ENCODE measurements at regions not wholly inside any gene's neighbourhood (a gene's known extent, or its start where the extent isn't known, plus 50 kb on each side); places are given as distances from the start of the nearest gene placed in this dataset.
A peak's percentile ranks its signal among the peaks of the same experiment; 100 is the strongest.

DNA sequence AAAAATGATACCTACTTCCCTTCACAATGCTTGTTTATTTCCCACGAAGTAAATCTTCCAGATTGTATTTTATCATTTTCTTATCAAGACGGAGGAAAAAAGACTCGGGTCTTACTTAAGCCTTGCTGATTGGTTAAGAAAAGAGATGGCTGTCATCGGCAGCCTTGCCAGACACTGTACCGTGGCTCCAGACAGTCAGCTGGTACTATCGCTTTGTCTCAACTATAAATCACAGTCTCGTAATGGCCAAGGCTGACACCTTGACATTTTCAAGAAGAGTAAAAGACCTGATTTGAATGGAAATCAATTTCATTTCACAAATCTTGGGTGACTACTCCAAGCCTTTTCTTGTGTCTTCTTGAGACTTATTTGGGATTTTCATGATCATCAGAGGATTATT is 868.0 kb downstream of the USP25 start:
- no peak for DNase-seq

DNA sequence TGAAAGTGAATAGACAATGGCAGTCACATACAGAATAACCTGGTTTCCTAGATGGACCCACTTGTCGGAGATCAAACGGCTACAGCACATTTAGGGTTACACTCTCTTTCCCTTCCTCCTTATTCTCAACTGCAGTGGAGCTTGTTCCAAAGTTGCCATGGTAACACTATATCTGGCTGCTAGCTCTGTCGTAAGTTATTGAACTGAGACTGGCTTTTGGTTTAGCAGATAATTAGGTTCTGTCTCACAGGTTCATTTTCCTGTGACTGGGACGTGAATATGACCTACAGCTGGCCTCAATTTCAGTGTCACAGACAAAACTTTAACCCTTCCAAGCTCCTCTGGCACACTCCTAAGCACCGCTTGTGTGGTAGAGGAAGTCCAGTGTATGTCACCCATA is 875.8 kb downstream of the USP25 start:
- DNase-seq = peak; percentile 32

DNA sequence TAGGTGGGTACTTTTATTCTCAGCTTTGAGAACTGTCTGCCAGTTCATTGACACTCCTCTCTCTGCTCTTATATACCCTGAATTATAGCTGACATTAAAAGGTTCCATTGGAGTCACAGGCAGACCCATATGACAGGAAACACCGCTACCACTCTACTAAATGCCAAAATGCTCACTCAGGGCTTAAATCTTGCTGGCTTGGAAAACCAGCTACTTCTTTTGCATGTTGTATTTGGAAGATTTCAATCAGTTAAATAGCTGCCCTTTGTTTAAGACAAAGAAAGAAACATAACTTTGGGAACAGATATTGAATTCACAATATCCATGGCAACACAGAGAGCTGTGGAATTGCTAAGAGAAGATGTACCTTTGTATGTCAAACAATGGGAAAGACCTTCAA is 876.5 kb downstream of the USP25 start:
- DNase-seq = no peak

DNA sequence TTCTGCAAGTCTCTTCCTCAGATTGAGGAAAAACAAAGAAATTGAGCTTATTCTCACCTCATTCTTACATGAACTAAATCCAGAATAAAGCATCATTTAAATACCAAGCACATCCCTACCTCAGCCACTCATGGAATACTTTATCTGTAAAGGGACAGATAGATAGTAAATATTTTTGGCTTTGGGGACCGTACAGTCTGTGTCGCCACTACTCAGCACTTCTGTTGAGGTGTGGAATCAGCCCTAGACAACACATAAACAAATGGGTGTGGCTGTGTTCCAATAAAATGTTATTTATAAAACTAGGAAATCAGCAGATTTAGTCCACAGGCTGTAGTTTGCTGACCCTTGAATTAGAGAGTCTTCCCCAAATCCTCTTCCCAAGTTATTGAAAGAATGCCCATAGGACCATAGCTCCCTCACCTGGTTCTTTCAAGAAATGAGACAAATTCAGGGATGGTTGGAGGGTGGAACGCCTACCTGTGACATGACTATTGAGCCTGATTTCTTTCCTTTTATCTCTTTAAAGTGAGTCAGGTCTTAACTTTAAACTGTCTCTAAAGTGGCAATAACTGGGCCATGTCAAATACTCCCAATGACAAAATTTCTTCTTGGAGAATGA is 878.5 kb downstream of the USP25 start:
- DNase-seq = no peak

DNA sequence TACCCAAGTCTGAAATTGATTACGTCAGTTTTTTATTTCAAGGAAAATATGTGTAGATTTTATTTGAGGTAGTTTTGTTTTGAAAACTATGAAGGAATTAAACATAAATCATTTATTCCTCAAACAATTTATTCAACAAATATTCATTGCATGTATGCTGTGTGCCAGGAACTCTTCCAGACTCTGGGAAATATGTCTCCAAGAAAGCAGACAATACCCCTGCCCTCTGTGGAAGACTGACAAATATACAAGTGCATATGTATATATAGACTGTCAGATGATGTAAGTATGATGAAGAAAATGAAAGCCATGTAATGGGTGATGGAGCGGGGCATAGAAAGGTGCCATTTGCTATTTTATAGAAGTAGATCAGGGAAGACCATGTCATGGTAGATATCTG is 889.5 kb downstream of the USP25 start:
- no peak for DNase-seq

DNA sequence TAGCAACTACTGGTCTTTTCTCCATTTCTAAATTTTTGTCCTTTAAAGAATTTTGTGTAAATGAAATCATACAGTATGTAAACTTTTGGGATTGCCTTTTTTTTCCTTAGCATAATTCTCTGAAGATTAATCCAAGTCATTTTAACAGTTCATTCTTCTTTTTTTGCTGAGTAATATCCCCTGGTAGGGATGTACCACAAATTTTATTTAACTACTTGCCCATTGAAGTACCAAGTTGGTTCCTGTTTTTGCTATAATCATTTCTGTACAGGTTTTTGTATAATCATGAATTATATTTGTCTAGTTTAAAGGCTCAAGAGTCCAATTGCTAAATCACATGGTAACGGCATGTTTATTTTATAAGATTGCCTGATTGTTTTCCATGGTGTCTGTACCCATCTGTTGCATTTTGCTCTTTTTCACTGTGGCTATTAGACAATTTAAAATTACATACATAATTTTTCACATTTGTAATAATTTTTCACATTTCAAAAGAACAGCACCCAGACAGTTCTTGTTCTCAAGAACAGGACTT is 891.1 kb downstream of the USP25 start:
- no peak for DNase-seq

DNA sequence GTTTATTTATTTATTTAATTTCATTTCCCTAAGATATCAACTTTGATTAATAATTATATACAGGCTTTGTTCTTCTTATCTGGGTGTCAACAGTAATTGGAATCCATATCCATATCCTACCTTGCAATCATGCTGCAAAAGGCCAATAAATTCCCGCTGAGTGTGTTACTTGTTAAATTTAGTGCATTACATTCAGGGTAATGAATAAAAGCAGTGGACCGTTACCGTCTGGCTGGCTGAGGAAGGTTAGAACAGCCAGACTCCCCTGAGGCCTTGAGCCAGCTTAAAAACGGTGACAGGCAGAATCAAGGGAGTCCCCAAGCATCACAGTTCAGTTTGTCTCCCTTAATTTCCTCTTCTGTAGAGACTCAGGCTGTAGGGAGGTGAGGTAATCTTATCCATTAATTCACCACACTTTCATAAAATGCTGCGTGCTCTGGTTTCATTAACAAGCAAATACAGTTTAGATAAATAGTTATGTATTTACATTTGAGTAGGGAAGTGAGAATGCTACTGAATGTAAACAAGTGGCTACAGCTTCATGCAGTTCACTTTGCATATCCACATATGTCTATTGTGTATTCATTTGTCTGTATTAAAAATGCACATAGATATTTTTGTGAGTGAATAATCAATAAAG is 888.2 kb upstream of the CXADR start:
- DNase-seq = peak; percentile 53

DNA sequence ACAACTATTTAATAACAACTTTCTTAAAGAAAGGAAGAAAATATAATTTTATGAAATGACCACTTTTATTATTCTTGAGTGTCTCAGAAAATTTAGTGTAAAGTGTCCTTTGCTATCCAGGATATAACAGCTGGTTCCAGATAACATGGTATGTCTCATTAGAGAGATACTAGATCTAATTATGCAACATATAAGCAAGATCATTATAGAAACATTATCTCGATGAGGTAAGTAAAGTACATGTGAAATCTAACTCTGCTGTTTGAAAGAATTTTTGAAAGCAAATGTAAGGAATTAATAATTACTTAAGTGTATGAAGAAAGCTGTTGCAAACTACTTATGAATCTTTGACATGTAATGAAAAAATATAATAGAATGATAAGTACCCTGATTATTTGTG is 887.4 kb upstream of the CXADR start:
- no peak for DNase-seq

DNA sequence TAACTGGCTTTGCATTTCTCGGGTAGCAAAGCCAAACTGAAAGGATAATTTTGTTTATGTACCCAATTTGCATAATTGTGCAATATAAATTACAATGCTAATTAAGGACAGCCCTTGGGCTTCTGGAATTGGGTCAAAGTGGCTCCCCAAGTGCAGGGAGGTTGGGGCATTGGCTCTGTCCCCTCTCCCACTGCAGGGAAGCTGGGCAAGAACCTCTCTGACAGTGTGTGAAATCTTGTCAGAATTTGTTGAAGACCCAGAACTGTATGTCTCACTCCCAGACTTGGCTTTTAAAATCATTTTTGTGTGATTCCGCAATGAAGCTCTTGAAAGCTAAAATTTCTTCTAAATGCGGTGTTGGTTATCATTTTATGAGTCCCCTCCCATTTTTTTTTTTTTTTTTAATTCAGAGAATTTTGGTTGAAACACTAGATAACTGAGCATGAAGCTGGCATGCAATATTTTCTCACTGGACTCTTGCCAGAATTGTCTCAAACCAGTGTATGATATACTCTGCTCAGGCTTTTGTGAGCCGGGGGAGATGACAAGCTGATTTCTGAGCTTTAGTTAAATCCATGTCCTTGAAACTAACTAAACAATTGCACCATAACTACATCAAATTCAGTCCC is 878.9 kb upstream of the CXADR start:
- DNase-seq = no peak

DNA sequence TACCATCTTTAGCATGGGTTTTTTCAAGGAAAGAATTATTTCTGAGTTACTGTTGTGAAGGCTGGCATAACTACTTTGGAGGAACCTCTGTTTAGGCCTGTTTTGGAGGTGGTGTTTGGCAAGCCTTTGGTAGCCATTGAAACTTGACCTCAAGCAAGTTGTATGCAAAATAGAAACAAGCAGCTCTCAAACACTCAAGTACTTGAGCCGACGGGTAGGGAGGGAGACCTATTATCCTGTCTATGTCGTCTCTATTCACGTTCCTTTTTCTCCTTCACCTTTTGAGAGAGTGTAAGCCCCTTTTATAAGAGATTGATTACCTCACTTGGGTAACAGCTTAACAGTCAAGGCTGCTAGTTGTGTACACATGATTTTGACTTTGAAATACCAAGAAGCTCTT is 878.3 kb upstream of the CXADR start:
- DNase-seq = no peak

DNA sequence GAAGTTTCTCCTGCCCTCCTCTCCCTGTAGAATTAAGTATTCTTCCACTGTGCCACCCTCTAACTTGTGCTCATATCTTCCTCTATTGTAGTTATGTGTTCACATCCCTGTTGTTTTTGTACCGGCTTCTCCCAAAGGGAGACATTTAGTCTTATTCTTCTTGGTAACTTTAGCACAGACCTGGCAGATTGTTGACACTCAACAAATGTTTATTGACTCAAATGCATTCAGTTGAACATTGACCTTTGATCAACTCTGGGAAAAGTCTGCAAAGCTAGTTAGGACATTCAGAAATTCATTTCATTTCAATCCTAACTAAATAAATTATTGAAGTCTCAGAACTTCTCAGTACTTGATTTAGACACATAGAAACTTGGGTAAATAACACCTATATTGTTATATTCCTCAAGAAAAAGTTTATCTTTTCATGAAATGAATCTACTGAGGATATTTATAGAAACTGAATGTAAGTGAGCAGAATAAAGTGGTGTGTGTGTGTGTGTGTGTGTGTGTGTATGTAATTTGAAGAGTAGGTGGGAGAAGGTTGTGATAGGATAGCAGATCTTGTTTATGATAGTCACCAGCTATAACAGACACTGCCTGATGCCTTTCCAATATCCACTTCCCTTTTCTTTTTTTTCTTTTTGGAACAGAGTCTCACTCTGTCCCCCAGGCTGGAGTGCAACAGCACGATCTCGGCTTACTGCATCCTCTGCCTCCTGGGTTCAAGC is 872.4 kb upstream of the CXADR start:
- DNase-seq = no peak

DNA sequence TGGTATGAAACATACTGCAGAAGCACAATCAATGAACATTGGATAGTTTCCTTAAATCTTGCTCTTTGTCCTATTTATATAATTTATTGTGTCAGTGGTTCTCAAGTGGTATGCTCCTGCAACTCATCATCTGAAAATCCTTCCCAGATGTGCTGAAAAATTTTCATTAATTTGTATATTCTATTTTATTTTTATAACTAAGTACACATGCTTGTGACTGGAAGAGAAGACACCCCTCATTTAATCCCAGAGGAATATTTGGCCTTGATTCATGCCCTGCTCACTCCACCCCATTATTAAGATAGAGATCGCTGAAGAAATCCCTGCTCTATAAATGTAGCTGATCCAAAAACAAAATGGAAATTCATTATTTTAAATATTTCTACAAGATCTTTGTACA is 870.5 kb upstream of the CXADR start:
- DNase-seq = no peak

DNA sequence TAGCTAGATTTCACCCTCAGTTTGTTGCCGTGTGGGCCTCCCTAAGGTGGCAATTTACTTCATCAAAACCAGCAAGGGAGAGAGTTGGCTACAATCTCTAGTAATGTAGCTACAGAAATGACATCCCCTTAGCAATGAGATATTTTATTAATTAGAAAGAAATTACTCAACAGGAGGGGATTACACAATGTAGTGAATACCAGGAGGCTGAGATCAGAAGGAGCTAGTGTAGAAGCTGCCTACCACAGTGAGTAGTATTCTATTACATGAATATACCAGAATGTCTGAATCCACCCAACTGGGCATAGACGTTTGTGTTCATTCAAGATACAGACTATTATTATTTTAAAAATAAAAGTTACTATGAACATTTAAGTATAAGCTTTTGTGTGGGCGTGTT is 868.2 kb upstream of the CXADR start:
- DNase-seq = no peak

DNA sequence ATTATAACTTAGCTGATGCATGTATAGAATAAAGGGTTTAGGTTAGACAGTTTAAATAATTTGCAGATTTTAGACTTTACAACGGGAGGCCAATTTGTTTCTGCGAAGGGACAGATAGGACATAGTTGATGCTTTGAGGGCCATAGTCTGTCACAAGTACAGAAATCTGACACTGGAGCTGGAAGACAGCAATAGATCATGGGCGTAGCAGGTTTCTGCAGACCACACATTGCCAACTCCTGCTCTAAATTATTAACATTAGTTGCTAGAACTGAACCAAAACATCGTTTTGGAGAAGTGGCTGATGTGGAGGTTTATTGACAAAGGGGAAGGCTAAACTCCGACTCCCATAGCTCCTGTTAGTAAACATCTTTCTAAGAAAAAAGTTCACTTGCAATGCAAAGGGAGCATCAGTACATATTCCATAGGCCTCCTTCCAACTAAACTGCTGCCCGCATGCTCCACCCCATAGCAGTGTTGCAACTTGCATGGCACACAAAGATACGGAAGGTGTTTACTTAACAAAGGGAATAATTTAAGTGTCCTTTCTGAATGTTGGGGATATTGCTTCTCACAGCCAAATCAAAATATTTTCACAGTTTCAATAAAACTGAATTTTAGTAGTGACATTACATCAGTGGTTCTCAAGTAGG is 862.0 kb upstream of the CXADR start:
- DNase-seq = no peak

DNA sequence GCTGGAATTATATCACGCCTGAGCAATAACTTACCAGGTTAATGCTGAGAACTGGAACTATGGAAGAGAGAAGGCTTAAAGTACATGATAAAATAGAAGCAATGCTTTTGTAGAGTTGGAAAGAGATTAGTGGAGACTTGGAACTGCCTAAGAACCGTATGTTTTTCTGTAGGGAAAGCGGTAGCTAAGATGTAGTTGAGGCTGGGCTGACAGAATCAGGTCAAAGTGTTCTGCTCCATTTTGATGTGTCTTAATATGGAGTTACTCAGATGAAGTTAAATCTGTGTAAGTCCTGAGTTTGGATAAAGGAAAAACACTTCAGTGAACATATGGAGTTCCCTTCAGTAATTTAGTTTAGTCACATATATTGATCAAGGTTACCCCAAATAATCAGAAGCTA is 860.9 kb upstream of the CXADR start:
- DNase-seq = no peak

DNA sequence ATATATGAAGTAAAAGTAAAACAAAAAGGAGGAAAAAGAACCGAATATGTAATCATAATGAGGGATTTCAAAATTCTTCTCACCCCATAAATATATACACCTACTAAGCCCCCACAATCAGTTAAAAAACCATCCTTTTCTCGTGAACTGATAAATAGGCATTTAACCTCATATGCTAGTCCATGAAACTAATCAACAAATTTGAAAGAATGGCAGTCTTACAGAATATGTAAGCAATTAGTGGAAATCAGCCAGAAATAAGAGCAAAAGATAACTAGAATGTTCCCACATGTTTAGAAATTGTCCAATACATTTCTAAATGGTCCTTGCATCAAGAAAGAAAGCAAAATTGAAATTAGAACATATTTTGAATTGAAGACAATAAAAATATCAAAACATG is 849.4 kb upstream of the CXADR start:
- no peak for DNase-seq

DNA sequence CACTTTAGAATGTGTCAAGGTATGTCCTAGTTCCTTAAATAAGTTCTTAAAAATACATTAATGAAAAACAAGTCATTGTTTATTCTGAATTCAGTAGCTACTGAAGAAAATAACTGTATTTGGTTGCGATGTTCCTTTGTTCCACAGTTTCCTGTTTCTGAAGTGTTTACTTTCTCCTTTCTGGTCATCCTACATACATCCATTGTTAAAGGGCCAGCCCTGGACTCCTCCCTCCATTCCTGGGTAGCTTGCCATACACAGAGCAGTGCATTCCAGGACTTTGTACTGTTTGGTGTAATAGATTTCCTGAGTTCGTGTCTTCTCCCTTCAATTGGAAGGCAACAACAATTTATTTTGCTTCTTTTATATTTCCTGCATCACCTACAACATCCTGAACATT is 845.4 kb upstream of the CXADR start:
- no peak for DNase-seq

DNA sequence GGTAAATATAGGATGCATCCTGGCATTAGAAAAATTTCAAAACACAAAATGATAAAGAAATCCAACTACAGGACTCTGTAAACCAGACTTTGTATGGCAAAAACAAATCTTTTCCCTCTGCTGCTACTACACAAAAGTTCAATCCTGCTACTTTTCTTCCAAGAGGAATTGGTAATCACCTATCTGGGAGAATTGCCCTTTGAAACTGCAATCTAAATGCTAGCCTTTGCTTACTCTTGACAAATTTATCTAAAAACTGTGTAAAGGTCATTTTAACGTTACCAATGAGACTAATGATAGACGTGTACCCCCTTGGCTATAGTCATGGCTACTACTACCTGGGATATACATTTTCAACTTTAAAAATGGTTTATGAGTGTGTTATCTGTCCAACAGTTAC is 837.9 kb upstream of the CXADR start:
- no peak for DNase-seq

DNA sequence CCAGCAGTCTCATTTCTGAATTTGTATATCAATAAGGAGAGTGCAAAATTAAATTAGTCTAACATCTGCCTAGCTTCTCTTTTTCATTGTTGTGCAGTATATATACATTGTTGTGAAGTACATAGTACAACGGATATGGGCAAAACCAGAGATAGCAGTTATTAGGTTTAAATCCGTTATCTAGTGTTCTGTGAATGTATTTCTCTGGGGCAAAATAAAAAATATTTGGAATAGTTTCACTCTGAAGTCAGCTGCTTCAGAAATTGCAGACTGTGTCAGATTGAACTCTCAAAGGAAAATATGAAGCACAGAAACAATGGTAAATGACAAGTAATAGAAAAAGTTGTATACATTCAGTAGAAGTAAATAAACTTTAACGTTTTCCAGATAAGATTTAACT is 836.5 kb upstream of the CXADR start:
- no peak for DNase-seq

DNA sequence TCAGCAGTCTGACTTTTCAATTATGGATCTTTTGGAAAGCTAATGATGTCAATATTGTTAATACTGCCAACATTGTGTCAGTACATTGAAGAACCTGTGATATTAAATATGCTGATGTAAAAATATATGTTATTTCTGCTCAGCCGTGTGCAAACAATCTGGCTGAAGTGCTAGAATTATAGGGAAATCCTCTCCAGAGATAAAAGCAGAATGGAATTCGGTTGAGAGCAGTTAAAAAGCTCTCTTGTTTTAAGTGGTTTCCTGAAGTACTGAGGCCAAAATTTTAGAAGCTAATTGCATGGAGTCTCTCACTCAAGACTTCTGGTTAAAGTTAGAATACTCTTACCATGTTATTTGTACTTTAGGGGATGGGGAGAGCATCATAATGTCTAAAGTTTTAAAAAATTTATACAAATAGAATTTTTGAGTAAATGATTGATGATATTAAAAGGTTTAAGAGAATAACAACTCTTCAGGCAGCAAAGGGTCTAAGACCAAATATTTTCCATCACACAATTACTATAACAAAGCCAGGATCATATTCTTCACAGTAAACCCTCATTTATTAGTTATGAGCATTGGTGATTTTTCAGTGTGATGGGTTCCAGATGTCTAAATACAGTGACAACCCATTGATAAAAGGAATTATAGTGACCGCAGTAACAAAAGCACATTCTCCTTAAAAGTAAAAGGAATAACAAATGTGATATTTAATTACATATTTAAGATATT is 834.2 kb upstream of the CXADR start:
- peak; percentile 6 for DNase-seq

DNA sequence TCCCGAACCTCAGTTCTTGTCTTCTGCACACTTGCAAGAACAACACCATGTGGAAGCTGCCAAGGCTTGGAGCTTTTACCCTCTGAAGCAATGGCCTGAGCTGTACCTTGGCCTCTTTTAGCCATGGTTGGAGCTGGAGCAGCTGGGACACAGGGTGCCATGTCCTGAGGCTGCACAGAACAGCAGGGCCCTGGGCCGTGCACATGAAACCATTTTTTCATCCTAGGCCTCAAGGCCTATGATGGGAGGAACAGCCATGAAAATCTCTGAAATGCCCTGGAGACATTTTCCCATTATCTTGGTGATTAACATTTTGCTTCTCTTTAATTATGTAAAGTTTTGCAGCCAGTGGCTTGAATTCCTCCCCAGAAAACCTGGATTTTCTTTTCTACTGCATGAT is 817.8 kb upstream of the CXADR start:
- DNase-seq = no peak

DNA sequence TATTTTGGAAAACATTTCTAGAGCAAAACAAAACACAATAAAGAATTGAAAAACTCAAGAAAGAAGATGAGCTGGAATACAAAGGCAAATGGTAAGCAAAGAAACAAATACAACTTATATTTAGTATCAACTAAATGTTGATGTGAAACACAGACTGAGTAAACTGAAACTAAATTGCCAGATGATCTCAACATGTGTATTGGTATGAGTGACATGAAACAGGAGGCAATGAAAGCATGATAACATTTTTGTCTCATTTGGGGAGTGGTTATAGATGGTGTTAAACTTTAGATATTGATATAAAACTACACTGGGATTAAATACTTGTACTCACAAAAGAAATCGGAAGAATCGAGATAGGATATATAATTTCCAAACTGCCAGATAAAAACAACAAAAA is 805.6 kb upstream of the CXADR start:
- DNase-seq = no peak
